SK-N-SH (cell line): ENCODE measurements at regions not wholly inside any gene's neighbourhood (a gene's known extent, or its start where the extent isn't known, plus 50 kb on each side); places are given as distances from the start of the nearest gene placed in this dataset.

ENCODE experiments used
- CTCF ChIA-PET: fragments of 300-600, 350-600 bp; formaldehyde crosslinking; extraction: SDS; loops from one replicate; lab custom pipeline; 2021; lab: Yijun Ruan, JAX
- POLR2A ChIA-PET: fragments of 350-600 bp; sonication (Branson Sonifier 250); formaldehyde crosslinking; extraction: SDS; loops from one replicate; lab custom pipeline; 2020; ENCODE audit warnings: antibody characterized with exemption, inconsistent platforms; lab: Yijun Ruan, JAX
- DNase-seq: peaks from one replicate; pipeline ENCODE4 v3.0.0; 2012
- H2AFZ ChIP-seq: fragments of 200-600 bp; sonication (generic); 2 replicates; pipeline ENCODE4 v1.8.1; 2016; ENCODE audit warnings: antibody characterized with exemption, mild to moderate bottlenecking, low read depth
- H3F3A ChIP-seq: fragments of 200-600 bp; sonication (generic); replicated peaks from 2 replicates; pipeline ENCODE3; 2016; ENCODE audit warnings: antibody characterized with exemption, mild to moderate bottlenecking; ENCODE audit not compliant: insufficient read depth
- H3K27ac ChIP-seq, 2 experiments: fragments of 200-500 bp in 1 of 2; fragments of 200-600 bp in 1 of 2; sonication (Bioruptor generic) in 1 of 2; sonication (generic), shearing (Covaris generic) in 1 of 2; 2 replicates each; pipeline versions ENCODE4 v1.5.1 to v1.6.1; 2014 to 2016; ENCODE audit warnings: low read depth in 2 of 2, inconsistent platforms in 1 of 2, low read length in 1 of 2, mild to moderate bottlenecking in 1 of 2, mixed read lengths in 1 of 2
- H3K27me3 ChIP-seq: fragments of 200-600 bp; sonication (generic), shearing (Covaris generic); 2 replicates; pipeline ENCODE4 v1.6.1; 2016; ENCODE audit warnings: mixed run types; ENCODE audit not compliant: insufficient read depth
- H3K36me3 ChIP-seq, 2 experiments: fragments of 200-500 bp in 1 of 2; fragments of 200-600 bp in 1 of 2; sonication (Bioruptor generic) in 1 of 2; sonication (generic) in 1 of 2; replicated peaks in 1 of 2; 2 replicates each; pipeline versions ENCODE3 to v1.5.1; 2014 to 2016; ENCODE audit warnings: low read length in 1 of 2, mild to moderate bottlenecking in 1 of 2; ENCODE audit not compliant: insufficient read depth in 2 of 2, control insufficient read depth in 1 of 2
- H3K4me1 ChIP-seq, 2 experiments: fragments of 200-500 bp in 1 of 2; fragments of 200-600 bp in 1 of 2; sonication (Bioruptor generic) in 1 of 2; sonication (generic), shearing (Covaris generic) in 1 of 2; 2 replicates each; pipeline versions ENCODE4 v1.5.1 to v1.6.1; 2014 to 2016; ENCODE audit warnings: low read depth in 1 of 2, low read length in 1 of 2, mixed run types in 1 of 2; ENCODE audit not compliant: insufficient read depth in 2 of 2, control insufficient read depth in 1 of 2
- H3K4me2 ChIP-seq: fragments of 200-600 bp; sonication (generic), shearing (Covaris generic); 2 replicates; pipeline ENCODE4 v1.6.1; 2017; ENCODE audit warnings: mixed run types
- H3K4me3 ChIP-seq, 2 experiments: fragments of 200-500 bp in 1 of 2; fragments of 200-600 bp in 1 of 2; sonication (Bioruptor generic) in 1 of 2; sonication (generic), shearing (Covaris generic) in 1 of 2; 2 replicates each; pipeline versions ENCODE4 v1.5.1 to v1.8.1; 2014 to 2016; ENCODE audit warnings: low read depth in 2 of 2, inconsistent platforms in 1 of 2, low read length in 1 of 2, mild to moderate bottlenecking in 1 of 2, mixed read lengths in 1 of 2, moderate library complexity in 1 of 2
- H3K79me2 ChIP-seq: fragments of 200-600 bp; sonication (generic); 2 replicates; pipeline ENCODE4 v1.8.1; 2017; ENCODE audit warnings: mild to moderate bottlenecking; ENCODE audit not compliant: insufficient read depth
- H3K9ac ChIP-seq: fragments of 200-600 bp; sonication (generic); 2 replicates; pipeline ENCODE4 v1.6.1; 2017; ENCODE audit warnings: mixed run types
- H3K9me2 ChIP-seq: fragments of 200-600 bp; sonication (generic); 2 replicates; pipeline ENCODE4 v1.6.1; 2017; ENCODE audit warnings: mixed run types
- H3K9me3 ChIP-seq: fragments of 200-600 bp; sonication (generic); 2 replicates; pipeline ENCODE4 v1.6.1; 2017; ENCODE audit warnings: mixed run types, mild to moderate bottlenecking, moderate library complexity
- H4K20me1 ChIP-seq: fragments of 200-600 bp; sonication (generic); 2 replicates; pipeline ENCODE4 v1.6.1; 2017; ENCODE audit warnings: mild to moderate bottlenecking, mixed run types; ENCODE audit not compliant: insufficient read depth
- CTCF ChIP-seq: fragments of 200-600 bp; sonication (generic); IDR thresholded peaks from 2 replicates; pipeline ENCODE4 v1.6.1; 2017; ENCODE audit warnings: antibody characterized with exemption, mild to moderate bottlenecking, moderate library complexity
- ELF1 ChIP-seq: IDR thresholded peaks from 2 replicates; pipeline ENCODE4 v1.4.0; 2012
- FOSL2 ChIP-seq: IDR thresholded peaks from 2 replicates; pipeline ENCODE4 v1.4.0; 2012; ENCODE audit warnings: low read depth, mild to moderate bottlenecking, moderate library complexity, borderline replicate concordance
- IRF3 ChIP-seq: fragments of 150-350 bp; IDR thresholded peaks from 2 replicates; pipeline ENCODE4 v1.6.1; 2016; ENCODE audit warnings: mild to moderate bottlenecking, low read depth, low read length
- JUND ChIP-seq: IDR thresholded peaks from 2 replicates; pipeline ENCODE4 v1.4.0; 2012
- NFIC ChIP-seq: IDR thresholded peaks from 2 replicates; pipeline ENCODE4 v1.4.0; 2012; ENCODE audit warnings: borderline replicate concordance
- PBX3 ChIP-seq: IDR thresholded peaks from 2 replicates; pipeline ENCODE4; 2012
- POLR2AphosphoS5 ChIP-seq: IDR thresholded peaks from 2 replicates; pipeline ENCODE4 v1.6.1; 2012; ENCODE audit warnings: low read depth, low read length
- RAD21 ChIP-seq: IDR thresholded peaks from 2 replicates; pipeline ENCODE4 v1.6.1; 2012; ENCODE audit warnings: mild to moderate bottlenecking, low read length
- REST ChIP-seq: IDR thresholded peaks from 2 replicates; pipeline ENCODE4 v1.6.1; 2012; ENCODE audit warnings: mild to moderate bottlenecking, low read depth, low read length, moderate library complexity
- RFX5 ChIP-seq: IDR thresholded peaks from 2 replicates; pipeline ENCODE4 v1.6.1; 2012; ENCODE audit warnings: mild to moderate bottlenecking, improper control_type of control experiment, low read length
- SIN3A ChIP-seq: IDR thresholded peaks from 2 replicates; pipeline ENCODE4 v1.6.1; 2012; ENCODE audit warnings: low read depth, mild to moderate bottlenecking, low read length, moderate library complexity, borderline replicate concordance
- TAF1 ChIP-seq: IDR thresholded peaks from 2 replicates; pipeline ENCODE4 v1.6.1; 2012; ENCODE audit warnings: low read depth, mild to moderate bottlenecking, low read length, moderate library complexity, borderline replicate concordance
- WGBS: methylation state at CpG from one replicate; pipeline ENCODE4 v1.1.6; 2017; ENCODE audit warnings: low lambda C conversion rate; 5-methylcytosine and 5-hydroxymethylcytosine counted together
- TF ChIP-seq, protein P1 (sequence below): IDR thresholded peaks from 2 replicates; pipeline ENCODE4 v1.4.0; 2012; ENCODE audit warnings: low read depth, borderline replicate concordance

GRCh38 chr5:159507661-159508060 is 177.4 kb upstream of the IL12B start:
- DNase-seq = no peak
- Histone ChIP-seq H4K20me1 (no peaks in the 10 kb centered on the region), H3K36me3 (no peaks in the 10 kb centered on the region), H3K4me2 (no peak overlapping the region), H3F3A (peaks cover 10% of the 10 kb centered on the region), H3K27me3 (no peaks in the 10 kb centered on the region), H3K9me2 (no peaks in the 10 kb centered on the region), H3K9me3 (no peaks in the 10 kb centered on the region), H3K27ac (no peak overlapping the region), H2AFZ (no peak overlapping the region), H3K4me3 (no peak overlapping the region), H3K79me2 (no peaks in the 10 kb centered on the region), H3K9ac (no peak overlapping the region), H3K4me1 (peaks cover 0 to 4% of the 10 kb centered on the region in 2 experiments; a peak in 3 of 4 replicates)
- POLR2A ChIA-PET = no interaction called here
- CTCF ChIA-PET = no interaction called here
- WGBS = 79% methylated on average over 3 of the region's 3 CpGs
- no peak for TF ChIP-seq REST
- TF ChIP-seq FOSL2 = no peak
- TF ChIP-seq POLR2AphosphoS5 = no peak
- no peak for TF ChIP-seq CTCF
- TF ChIP-seq ELF1 = no peak
- no peak for TF ChIP-seq RFX5
- no peak for TF ChIP-seq PBX3
- TF ChIP-seq TAF1 = no peak
- no peak for TF ChIP-seq NFIC
- TF ChIP-seq JUND = no peak
- no peak for TF ChIP-seq SIN3A
- TF ChIP-seq, protein P1, sequence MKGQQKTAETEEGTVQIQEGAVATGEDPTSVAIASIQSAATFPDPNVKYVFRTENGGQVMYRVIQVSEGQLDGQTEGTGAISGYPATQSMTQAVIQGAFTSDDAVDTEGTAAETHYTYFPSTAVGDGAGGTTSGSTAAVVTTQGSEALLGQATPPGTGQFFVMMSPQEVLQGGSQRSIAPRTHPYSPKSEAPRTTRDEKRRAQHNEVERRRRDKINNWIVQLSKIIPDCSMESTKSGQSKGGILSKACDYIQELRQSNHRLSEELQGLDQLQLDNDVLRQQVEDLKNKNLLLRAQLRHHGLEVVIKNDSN = no peak
- no peak for TF ChIP-seq RAD21
- no peak for TF ChIP-seq IRF3
